ENCODE measurements at regions not wholly inside any gene's neighbourhood (a gene's known extent, or its start where the extent isn't known, plus 50 kb on each side); places are given as distances from the start of the nearest gene placed in this dataset.

GRCh38 chr4:174122705-174123104, 160.8 kb downstream of the FBXO8 start:
- TF ChIP-seq CTCF (IDR thresholded peaks at IDR 0.05; ENCODE audit: low read depth, low read length), result no peak
- no peak overlapping the region for H3K4me3 ChIP-seq (ENCODE audit: low read depth, low read length)

- TF ChIP-seq CTCF (IDR thresholded peaks at IDR 0.05; ENCODE audit: low read depth, low read length), result peak; percentile 37; the same call in 1 of the 2 replicates
- peak overlapping the region; percentile 38; the same call in 1 of the 2 replicates for H3K4me3 ChIP-seq (ENCODE audit: low read depth, low read length)
Observed at GRCh38 chr4:174120446-174121295, 162.8 kb downstream of the FBXO8 start.

- no peak overlapping the region for H3K4me3 ChIP-seq (ENCODE audit: low read depth, low read length)
- TF ChIP-seq CTCF (IDR thresholded peaks at IDR 0.05; ENCODE audit: low read depth, low read length), result no peak
Observed at GRCh38 chr4:174119830-174120229, 163.6 kb downstream of the FBXO8 start.

GRCh38 chr4:174119051-174119450, 164.4 kb downstream of the FBXO8 start:
- TF ChIP-seq CTCF (IDR thresholded peaks at IDR 0.05; ENCODE audit: low read depth, low read length), result no peak
- H3K4me3 ChIP-seq (ENCODE audit: low read depth, low read length), result no peak overlapping the region

GRCh38 chr4:174118171-174118570, 165.3 kb downstream of the FBXO8 start:
- H3K4me3 ChIP-seq (ENCODE audit: low read depth, low read length), result no peak overlapping the region
- no peak for TF ChIP-seq CTCF (IDR thresholded peaks at IDR 0.05; ENCODE audit: low read depth, low read length)

- H3K4me3 ChIP-seq (ENCODE audit: low read depth, low read length), result no peak overlapping the region
- TF ChIP-seq CTCF (IDR thresholded peaks at IDR 0.05; ENCODE audit: low read depth, low read length), result no peak
Observed at GRCh38 chr4:174117445-174117844, 166.0 kb downstream of the FBXO8 start.

GRCh38 chr4:174116021-174116420, 167.4 kb downstream of the FBXO8 start:
- no peak for TF ChIP-seq CTCF (IDR thresholded peaks at IDR 0.05; ENCODE audit: low read depth, low read length)

More at GRCh38 chr4:174116021-174116420, 167.4 kb downstream of the FBXO8 start:
- H3K4me3 ChIP-seq (ENCODE audit: low read depth, low read length), result no peak overlapping the region

Measured in WI38 (cell line).